MG63 (cell line): ENCODE measurements at regions not wholly inside any gene's neighbourhood (a gene's known extent, or its start where the extent isn't known, plus 50 kb on each side); places are given as distances from the start of the nearest gene placed in this dataset.

Source experiments
- DNase-seq: peaks from one replicate; pipeline ENCODE4 v3.0.0-alpha.2; 2020
- H3K27me3 ChIP-seq: fragments of 250-450 bp; sonication (Bioruptor Pico); 2 replicates; pipeline ENCODE4 v1.5.1; 2020; ENCODE audit warnings: mild to moderate bottlenecking, moderate library complexity
- H3K36me3 ChIP-seq: fragments of 250-450 bp; sonication (Bioruptor Pico); 2 replicates; pipeline ENCODE4 v1.5.1; 2020; ENCODE audit warnings: mild to moderate bottlenecking, moderate library complexity
- H3K4me3 ChIP-seq: fragments of 250-450 bp; sonication (Bioruptor Pico); 2 replicates; pipeline ENCODE4 v1.5.1; 2020; ENCODE audit warnings: mild to moderate bottlenecking, moderate library complexity
- H3K9me3 ChIP-seq: fragments of 250-450 bp; sonication (Bioruptor Pico); 2 replicates; pipeline ENCODE4 v1.5.1; 2020; ENCODE audit warnings: mild to moderate bottlenecking, moderate library complexity

DNA sequence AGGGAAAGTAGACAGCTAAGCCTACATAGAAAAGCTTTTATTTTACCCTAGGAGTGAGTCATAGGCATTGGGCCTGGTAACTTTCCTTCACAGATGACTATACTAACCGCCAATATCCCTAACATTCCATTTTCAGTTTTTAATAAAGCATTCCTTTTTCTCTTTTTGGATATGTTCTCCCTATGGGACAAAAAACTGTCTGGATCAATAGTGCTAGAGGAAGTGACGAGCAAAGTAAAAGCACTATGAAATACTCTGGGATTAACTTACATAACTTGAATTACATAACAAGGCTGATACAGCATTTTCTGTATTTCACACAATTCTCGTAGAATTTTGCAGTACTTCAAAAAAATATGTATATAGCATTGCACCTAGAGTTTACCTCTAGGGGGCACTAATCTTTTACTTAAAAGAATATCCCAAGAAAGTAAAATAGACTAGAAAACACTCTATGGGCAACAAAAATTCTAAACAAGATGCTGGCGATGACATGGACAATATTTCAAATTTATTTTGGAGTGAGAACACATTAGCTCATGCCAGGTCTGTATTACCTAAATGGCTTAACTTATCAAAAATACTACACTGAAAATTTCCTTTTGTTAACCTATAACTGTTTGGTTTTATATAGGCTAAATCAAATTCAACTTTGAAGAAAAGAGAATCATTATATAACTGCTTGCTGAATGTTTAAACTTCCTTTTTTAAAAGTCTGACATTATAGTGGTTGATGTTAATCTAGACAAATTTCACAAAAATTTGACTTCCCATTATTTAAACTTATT is 66.3 kb upstream of the DST start:
- H3K36me3 ChIP-seq, result no peaks in the 10 kb centered on the region
- no peak overlapping the region for H3K4me3 ChIP-seq
- no peaks in the 10 kb centered on the region for H3K27me3 ChIP-seq
- no peak for DNase-seq
- H3K9me3 ChIP-seq, result no peaks in the 10 kb centered on the region

DNA sequence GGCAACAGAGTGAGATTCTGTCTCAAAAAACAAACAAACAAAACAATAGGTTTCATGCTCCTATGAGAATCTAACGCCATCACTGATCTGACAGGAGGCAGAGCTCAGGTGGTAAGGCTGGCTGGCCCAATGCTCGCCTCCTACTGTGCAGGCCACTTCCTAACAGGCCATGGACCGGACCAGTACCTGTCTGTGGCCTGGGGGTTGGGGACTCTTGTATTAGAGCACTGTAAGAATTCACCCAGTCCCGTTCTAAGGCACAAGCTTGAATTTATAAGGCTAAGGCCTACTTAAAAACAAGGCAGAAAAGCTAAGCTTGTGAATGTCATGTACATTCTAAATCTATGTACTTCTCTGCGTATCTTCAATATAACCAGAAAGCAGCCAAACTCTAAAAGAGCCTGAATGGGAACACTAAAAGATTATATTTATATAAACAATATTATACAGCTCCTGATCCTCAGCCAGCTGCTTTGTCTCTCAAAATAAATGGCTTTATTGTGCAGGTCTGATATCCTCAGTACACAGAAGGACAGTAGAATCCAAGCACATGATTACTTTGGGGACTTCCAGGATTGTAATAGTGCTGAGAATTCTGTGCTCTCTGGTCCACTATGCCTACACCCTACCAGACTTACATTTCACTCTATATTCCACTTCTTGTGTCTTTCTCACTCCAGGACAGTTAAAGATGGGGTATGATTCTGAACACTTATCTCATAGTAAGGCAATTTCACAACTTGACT is 64.5 kb upstream of the DST start:
- Histone ChIP-seq H3K4me3 (no peak overlapping the region), H3K9me3 (no peaks in the 10 kb centered on the region), H3K36me3 (no peaks in the 10 kb centered on the region), H3K27me3 (no peaks in the 10 kb centered on the region)
- no peak for DNase-seq

DNA sequence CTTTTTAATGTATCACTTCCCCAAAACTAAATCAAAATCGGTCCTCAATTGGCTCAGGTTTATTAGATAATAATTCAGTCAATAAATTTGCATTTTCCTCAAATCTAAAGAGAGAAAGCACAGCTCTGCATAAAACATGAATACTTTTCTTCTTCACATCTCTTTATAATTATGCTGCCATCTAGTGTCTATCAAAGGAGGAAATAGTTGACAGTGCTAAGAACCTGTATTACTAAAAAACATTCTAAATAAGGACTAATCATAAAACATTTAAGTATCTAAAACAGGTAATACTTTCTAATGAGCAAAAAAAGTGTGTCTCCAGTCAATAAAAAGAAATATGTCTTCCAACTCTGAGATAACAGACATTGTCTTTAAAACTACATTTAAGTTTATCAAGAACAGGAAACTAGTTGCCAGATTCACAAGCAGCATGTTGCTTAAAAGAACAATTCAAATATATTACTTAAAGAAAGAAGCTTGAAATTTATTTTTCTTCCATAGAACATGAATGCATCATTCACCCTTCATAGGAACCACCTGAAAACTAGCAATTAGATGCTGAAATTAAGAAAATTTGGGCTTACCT is 56.5 kb upstream of the DST start:
- H3K36me3 ChIP-seq, result no peaks in the 10 kb centered on the region; the same call in 1 of the 2 replicates
- H3K4me3 ChIP-seq, result no peak overlapping the region
- DNase-seq, result no peak
- H3K27me3 ChIP-seq, result no peaks in the 10 kb centered on the region
- no peaks in the 10 kb centered on the region for H3K9me3 ChIP-seq

DNA sequence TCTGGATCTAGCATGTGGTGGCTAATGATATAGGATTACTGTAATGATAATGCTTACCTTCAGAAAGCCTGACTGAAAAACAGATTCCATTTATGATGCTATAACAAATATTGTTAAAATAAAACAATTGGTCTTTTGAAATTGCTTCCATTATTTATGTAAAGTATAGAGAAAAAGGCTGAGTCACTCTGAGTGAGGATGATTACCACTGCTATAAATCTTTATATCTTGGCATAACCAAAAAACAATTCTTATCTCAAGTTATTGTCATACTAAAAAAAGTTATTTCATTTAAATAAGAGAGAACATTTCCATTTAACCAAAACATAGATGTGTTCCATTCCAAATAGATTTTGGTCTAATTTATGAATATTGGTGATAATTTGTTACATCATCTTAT is 53.0 kb upstream of the DST start:
- DNase-seq, result no peak
- Histone ChIP-seq H3K9me3 (no peaks in the 10 kb centered on the region), H3K36me3 (no peaks in the 10 kb centered on the region; the same call in 1 of the 2 replicates), H3K27me3 (no peaks in the 10 kb centered on the region), H3K4me3 (no peak overlapping the region)

DNA sequence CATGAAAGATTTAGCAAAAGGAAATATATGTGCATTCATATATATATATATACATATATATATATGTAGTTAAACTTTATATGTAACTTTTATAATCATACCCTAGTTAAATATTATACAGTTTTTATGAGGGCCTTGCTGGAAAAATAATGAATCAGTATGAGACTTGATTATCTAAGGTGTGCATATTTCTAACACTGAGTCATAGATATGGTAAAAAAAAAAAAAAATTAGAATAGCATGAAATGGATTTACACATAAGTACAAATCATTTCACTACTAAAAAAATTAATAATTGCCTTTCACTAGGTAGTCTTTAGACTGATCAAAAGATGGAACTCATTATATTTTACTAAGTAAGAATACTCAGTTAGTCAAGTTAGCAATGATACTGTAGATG is 51.3 kb upstream of the DST start:
- Histone ChIP-seq H3K27me3 (no peaks in the 10 kb centered on the region), H3K9me3 (no peaks in the 10 kb centered on the region), H3K36me3 (no peaks in the 10 kb centered on the region; the same call in 1 of the 2 replicates), H3K4me3 (no peak overlapping the region)
- no peak for DNase-seq

DNA sequence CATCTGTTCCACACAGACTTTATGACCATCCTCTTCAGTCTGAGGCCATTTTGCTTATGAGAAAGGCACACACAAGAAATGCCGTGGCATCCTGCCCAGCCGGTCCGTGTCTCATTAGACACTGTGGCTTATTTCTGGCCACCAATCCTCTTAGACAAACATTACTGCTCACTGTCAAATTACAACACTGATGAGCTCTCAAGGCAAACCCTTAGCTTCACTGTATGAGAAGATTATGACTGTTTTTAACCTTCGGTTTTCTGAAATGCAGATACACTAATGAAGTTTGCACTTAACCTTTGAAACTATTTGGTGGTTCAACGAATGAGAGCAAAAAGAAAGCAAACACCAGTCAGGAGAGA is 50.5 kb upstream of the DST start:
- peak; percentile 81 for DNase-seq
- Histone ChIP-seq H3K27me3 (no peaks in the 10 kb centered on the region), H3K4me3 (peak overlapping the region; percentile 49), H3K9me3 (no peaks in the 10 kb centered on the region), H3K36me3 (no peaks in the 10 kb centered on the region; the same call in 1 of the 2 replicates)

DNA sequence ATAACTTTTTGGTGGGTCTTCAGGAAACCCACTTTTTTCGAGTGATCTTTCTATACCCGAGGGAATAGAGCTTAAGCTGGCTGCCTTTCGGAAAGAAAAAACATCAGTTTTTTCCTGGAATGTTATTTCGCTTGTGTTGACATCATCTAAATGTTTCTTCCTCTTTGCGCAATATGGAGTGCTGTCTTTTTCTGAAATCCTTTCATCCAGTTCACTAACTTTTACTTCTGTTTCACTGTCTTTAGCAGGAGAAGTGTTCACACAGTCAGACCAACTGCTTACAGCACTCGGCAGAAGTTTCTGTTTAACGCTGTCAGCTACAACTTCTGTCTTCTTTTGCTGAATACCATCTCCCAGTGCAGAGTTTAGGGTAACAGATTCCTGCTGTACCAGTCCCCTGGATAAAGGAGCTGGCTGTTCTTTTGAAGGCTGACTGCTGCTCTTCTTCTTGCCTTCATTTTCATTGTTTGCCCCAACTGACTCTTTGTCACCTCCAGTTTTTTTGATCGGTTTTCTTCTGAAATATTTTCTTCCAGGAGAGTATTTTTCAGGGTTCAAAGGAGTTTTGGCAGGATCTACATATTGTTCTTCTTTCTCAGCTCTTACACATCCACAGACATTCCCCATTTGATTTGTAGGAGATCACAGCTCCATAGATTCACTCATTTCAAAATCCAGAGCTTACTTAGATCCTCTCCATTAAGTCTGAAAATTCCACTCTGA is 50.0 kb upstream of the DST start:
- Histone ChIP-seq H3K36me3 (no peaks in the 10 kb centered on the region; the same call in 1 of the 2 replicates), H3K27me3 (no peaks in the 10 kb centered on the region), H3K9me3 (no peaks in the 10 kb centered on the region), H3K4me3 (peak overlapping the region; percentile 49)
- no peak for DNase-seq
